OCI-LY1 (cell line): ENCODE measurements at regions not wholly inside any gene's neighbourhood (a gene's known extent, or its start where the extent isn't known, plus 50 kb on each side); places are given as distances from the start of the nearest gene placed in this dataset.

Source experiments
- H2AFZ ChIP-seq: fragments of 200-600 bp; sonication (generic), shearing (Covaris generic); 2 replicates; pipeline ENCODE4 v1.6.0; 2014; ENCODE audit warnings: antibody characterized with exemption, mild to moderate bottlenecking, low read length
- H3F3A ChIP-seq: fragments of 200-600 bp; sonication (generic), shearing (Covaris generic); 2 replicates; pipeline ENCODE4 v1.6.0; 2014; ENCODE audit warnings: mild to moderate bottlenecking, antibody characterized with exemption, low read length, moderate library complexity; ENCODE audit not compliant: insufficient read depth
- H3K27ac ChIP-seq: fragments of 200-600 bp; sonication (generic); 2 replicates; pipeline ENCODE4 v1.5.1; 2014; ENCODE audit warnings: low read length, mixed run types, mild to moderate bottlenecking, low read depth; ENCODE audit not compliant: poor library complexity, severe bottlenecking
- H3K27me3 ChIP-seq: fragments of 200-600 bp; sonication (generic); 2 replicates; pipeline ENCODE4 v1.6.0; 2014; ENCODE audit warnings: antibody characterized with exemption, mild to moderate bottlenecking, low read length, moderate library complexity; ENCODE audit not compliant: insufficient read depth
- H3K36me3 ChIP-seq: fragments of 200-600 bp; sonication (generic); 2 replicates; pipeline ENCODE4 v1.6.1; 2014; ENCODE audit warnings: mild to moderate bottlenecking, antibody characterized with exemption, low read length, moderate library complexity, mixed read lengths; ENCODE audit not compliant: insufficient read depth
- H3K4me1 ChIP-seq: fragments of 200-600 bp; sonication (generic); 2 replicates; pipeline ENCODE4 v1.5.1; 2014; ENCODE audit warnings: mild to moderate bottlenecking, low read length, moderate library complexity; ENCODE audit not compliant: insufficient read depth, severe bottlenecking
- H3K4me2 ChIP-seq: fragments of 200-600 bp; sonication (generic), shearing (Covaris generic); 2 replicates; pipeline ENCODE4 v1.6.1; 2014; ENCODE audit warnings: low read length
- H3K4me3 ChIP-seq: fragments of 200-600 bp; sonication (generic); 2 replicates; pipeline ENCODE4 v1.5.1; 2014; ENCODE audit warnings: low read length, low read depth, mild to moderate bottlenecking, mixed read lengths; ENCODE audit not compliant: poor library complexity, severe bottlenecking
- H3K79me2 ChIP-seq: fragments of 200-600 bp; shearing (Covaris generic); 2 replicates; pipeline ENCODE4 v1.6.1; 2016; ENCODE audit warnings: mixed run types, low read length, mixed read lengths; ENCODE audit not compliant: insufficient read depth
- H3K9ac ChIP-seq: fragments of 200-600 bp; sonication (generic), shearing (Covaris generic); 2 replicates; pipeline ENCODE4 v1.6.1; 2014; ENCODE audit warnings: mild to moderate bottlenecking, low read length, mixed read lengths
- H3K9me2 ChIP-seq: fragments of 200-600 bp; sonication (generic), shearing (Covaris generic); 2 replicates; pipeline ENCODE4 v1.6.1; 2014; ENCODE audit warnings: low read depth, mild to moderate bottlenecking, low read length, mixed read lengths
- H3K9me3 ChIP-seq: fragments of 200-600 bp; shearing (Covaris generic); 2 replicates; pipeline ENCODE4 v1.6.1; 2014; ENCODE audit warnings: low read length, mixed read lengths
- H4K20me1 ChIP-seq: fragments of 200-600 bp; sonication (generic), shearing (Covaris generic); 2 replicates; pipeline ENCODE4 v1.6.0; 2016; ENCODE audit warnings: mild to moderate bottlenecking, low read length; ENCODE audit not compliant: insufficient read depth
- CTCF ChIP-seq: fragments of 200-600 bp; sonication (generic), shearing (Covaris generic); IDR thresholded peaks from 2 replicates; pipeline ENCODE4 v1.5.1; 2017; ENCODE audit warnings: mild to moderate bottlenecking, antibody characterized with exemption, low read length, moderate library complexity, mixed read lengths
- EZH2 ChIP-seq: fragments of 200-600 bp; sonication (generic), shearing (Covaris generic); IDR thresholded peaks from 2 replicates; pipeline ENCODE4 v1.8.0; 2017; ENCODE audit warnings: borderline replicate concordance, mixed run types, mild to moderate bottlenecking, antibody characterized with exemption, low read length, moderate library complexity, mixed read lengths

GRCh38 chr7:46572691-46573090 is 651.6 kb upstream of the IGFBP3 start:
- no peaks in the 10 kb centered on the region for H3K4me1 ChIP-seq
- no peaks in the 10 kb centered on the region for H3K9me2 ChIP-seq
- H3K79me2 ChIP-seq: no peaks in the 10 kb centered on the region
- H3F3A ChIP-seq: no peaks in the 10 kb centered on the region
- no peaks in the 10 kb centered on the region for H3K27me3 ChIP-seq
- H3K4me3 ChIP-seq: no peak overlapping the region
- H4K20me1 ChIP-seq: no peaks in the 10 kb centered on the region
- TF ChIP-seq CTCF (no peak), EZH2 (no peak)
- no peak overlapping the region for H2AFZ ChIP-seq
- no peaks in the 10 kb centered on the region for H3K36me3 ChIP-seq
- no peak overlapping the region for H3K27ac ChIP-seq
- H3K9me3 ChIP-seq: no peaks in the 10 kb centered on the region
- no peak overlapping the region for H3K4me2 ChIP-seq
- H3K9ac ChIP-seq: no peak overlapping the region

- no peaks in the 10 kb centered on the region for H3F3A ChIP-seq
- H3K4me1 ChIP-seq: no peaks in the 10 kb centered on the region
- no peak overlapping the region for H3K9ac ChIP-seq
- TF ChIP-seq EZH2: no peak
- no peak for TF ChIP-seq CTCF
- no peak overlapping the region for H3K4me2 ChIP-seq
- H3K36me3 ChIP-seq: no peaks in the 10 kb centered on the region
- H3K9me2 ChIP-seq: no peaks in the 10 kb centered on the region
- H3K9me3 ChIP-seq: no peaks in the 10 kb centered on the region
- no peaks in the 10 kb centered on the region for H3K79me2 ChIP-seq
- no peak overlapping the region for H2AFZ ChIP-seq
- H3K4me3 ChIP-seq: no peak overlapping the region
- H4K20me1 ChIP-seq: no peaks in the 10 kb centered on the region
- H3K27ac ChIP-seq: no peak overlapping the region
- no peaks in the 10 kb centered on the region for H3K27me3 ChIP-seq
Observed at GRCh38 chr7:46571996-46572395, 650.9 kb upstream of the IGFBP3 start.

- Histone ChIP-seq H3K27ac (no peak overlapping the region), H3K36me3 (no peaks in the 10 kb centered on the region), H3K27me3 (no peaks in the 10 kb centered on the region), H3F3A (no peaks in the 10 kb centered on the region), H3K79me2 (no peaks in the 10 kb centered on the region), H3K4me2 (no peak overlapping the region), H3K4me3 (no peak overlapping the region), H3K9me3 (no peaks in the 10 kb centered on the region), H2AFZ (no peak overlapping the region), H4K20me1 (no peaks in the 10 kb centered on the region), H3K4me1 (no peaks in the 10 kb centered on the region), H3K9ac (no peak overlapping the region), H3K9me2 (no peaks in the 10 kb centered on the region)
- no peak for TF ChIP-seq EZH2
- no peak for TF ChIP-seq CTCF
Observed at GRCh38 chr7:46569133-46569465, 648.0 kb upstream of the IGFBP3 start.
